ENCODE measurements at regions not wholly inside any gene's neighbourhood (a gene's known extent, or its start where the extent isn't known, plus 50 kb on each side); places are given as distances from the start of the nearest gene placed in this dataset.

DNA sequence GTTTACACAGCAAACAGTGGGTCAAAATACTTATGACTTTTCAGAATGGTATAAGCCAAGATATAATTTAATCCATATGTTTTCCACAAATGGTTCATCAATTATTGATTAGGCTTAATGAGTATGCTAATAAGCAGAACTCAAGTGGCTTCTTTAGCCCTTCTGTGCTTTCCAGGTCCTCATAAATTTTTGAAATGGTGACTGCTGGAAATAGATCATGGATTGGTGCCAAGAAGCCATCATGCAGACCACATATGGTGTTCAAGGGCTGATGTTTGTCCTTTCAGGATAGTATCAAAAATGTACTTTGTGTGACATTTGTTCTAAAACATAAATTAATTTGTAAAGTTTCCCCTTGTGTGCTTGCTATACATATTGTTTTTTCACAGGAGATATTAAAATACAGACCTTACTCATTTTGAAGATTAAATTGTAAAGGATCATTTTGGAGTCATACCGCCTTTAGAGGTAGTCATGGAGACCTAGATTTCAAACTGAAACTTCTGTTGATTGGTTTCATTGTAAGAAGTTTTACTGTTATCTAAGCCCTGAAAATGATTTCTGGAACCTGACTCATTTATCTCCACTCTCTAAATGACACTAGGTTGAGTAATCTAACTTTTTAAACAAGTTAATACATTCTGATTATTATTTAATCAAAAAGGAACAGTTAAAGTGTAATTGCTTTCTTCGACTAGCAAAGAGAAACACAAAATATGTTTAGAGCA, 507.9 kb downstream of the PLA2G4A start:
- DNase-seq (ENCODE audit: low spot score) = peak; percentile 7
- TF ChIP-seq, protein P1, sequence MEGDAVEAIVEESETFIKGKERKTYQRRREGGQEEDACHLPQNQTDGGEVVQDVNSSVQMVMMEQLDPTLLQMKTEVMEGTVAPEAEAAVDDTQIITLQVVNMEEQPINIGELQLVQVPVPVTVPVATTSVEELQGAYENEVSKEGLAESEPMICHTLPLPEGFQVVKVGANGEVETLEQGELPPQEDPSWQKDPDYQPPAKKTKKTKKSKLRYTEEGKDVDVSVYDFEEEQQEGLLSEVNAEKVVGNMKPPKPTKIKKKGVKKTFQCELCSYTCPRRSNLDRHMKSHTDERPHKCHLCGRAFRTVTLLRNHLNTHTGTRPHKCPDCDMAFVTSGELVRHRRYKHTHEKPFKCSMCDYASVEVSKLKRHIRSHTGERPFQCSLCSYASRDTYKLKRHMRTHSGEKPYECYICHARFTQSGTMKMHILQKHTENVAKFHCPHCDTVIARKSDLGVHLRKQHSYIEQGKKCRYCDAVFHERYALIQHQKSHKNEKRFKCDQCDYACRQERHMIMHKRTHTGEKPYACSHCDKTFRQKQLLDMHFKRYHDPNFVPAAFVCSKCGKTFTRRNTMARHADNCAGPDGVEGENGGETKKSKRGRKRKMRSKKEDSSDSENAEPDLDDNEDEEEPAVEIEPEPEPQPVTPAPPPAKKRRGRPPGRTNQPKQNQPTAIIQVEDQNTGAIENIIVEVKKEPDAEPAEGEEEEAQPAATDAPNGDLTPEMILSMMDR (IDR thresholded peaks at IDR 0.05; ENCODE audit: extremely low read depth, missing control alignments) = no peak

DNA sequence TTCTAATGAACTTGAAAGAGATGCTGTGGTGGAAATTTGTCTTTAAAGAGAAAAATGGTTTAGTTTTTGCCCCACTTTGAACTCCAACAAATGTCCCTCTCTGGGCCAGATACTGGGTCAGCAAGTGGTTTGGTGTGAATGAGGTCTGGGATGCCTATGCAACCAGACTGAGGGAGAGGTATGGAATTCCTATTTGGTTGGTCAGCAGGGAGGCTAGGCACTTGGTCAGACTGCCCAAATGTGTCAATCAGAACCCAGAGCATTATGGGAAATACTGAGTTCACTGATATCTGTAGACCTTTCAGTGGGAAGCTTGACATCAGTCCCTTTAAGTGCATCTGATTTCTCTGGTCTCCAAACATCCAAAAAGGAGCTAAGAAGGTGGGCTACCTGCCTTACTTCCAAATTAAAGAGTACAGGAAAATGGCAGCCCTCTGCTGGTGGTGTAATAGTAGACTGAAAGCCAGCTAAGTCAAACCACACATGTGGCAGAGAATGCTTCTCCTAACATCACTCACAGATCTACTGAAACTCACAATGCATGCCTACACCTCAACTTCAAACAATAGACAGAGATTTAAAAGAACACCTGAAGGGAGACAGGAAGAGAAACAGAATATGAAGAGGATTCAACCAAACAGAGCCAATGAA, 510.1 kb downstream of the PLA2G4A start:
- TF ChIP-seq, protein P1 (IDR thresholded peaks at IDR 0.05; ENCODE audit: extremely low read depth, missing control alignments) = no peak
- no peak for DNase-seq (ENCODE audit: low spot score)

DNA sequence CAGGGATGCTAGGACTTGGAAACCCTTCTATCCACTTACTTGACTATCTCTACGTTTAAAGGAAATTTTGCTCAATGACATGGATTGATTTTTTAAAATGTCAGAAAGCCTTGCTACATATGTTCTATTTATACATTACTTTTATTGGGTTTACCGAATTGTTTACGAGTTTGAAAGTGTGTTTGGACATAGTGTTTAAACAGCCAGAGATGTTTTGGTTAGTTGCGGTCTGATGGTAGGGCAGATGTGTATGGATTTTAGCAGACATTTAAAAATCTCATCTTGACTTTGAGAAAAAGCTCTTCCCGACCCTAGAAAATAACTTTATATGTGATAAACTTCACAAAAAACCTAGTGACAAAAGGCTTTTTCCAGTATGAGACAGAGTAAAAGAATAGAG, 513.7 kb downstream of the PLA2G4A start:
- DNase-seq (ENCODE audit: low spot score) = no peak
- TF ChIP-seq, protein P1 (IDR thresholded peaks at IDR 0.05; ENCODE audit: extremely low read depth, missing control alignments) = no peak

DNA sequence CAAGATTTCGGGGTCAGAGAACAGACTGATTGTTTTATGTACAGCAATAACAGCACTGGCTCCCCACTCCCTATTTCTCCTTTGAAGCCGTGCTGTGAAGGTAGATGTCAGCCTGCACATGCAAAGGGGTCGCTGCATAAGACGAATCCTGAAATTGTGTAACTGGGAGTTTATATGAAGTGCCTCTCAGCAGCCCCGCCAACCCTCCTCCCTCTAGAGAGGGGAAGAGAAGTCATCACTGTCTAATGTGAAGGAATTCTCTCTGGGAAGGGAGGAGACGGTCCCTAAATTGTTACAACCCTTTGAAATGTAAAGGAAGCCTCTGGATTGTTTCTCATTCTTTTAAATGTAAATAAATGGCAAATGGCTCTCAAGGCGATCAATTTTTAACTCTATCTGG, 545.3 kb downstream of the PLA2G4A start:
- no peak for DNase-seq (ENCODE audit: low spot score)
- TF ChIP-seq, protein P1 (IDR thresholded peaks at IDR 0.05; ENCODE audit: extremely low read depth, missing control alignments) = no peak

DNA sequence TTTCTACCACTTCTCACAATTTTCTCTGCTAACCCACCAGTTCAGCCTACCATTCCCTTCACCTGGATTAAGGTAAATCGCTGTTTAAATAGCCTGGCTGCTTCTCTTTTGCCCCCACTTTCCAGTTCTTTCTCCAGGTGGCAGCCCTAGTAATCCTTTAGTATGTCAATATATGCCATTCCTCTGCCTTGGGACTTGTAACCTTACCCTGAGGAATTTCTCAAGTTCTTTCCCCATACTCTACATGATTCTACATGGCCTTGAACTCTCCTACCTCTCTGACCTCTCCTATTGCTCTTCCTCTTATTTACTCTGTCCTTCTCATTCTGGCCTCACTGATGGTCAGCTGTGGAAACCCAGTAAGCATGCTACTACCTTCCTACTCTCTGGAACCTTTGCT, 546.0 kb downstream of the PLA2G4A start:
- TF ChIP-seq, protein P1 (IDR thresholded peaks at IDR 0.05; ENCODE audit: extremely low read depth, missing control alignments) = no peak
- no peak for DNase-seq (ENCODE audit: low spot score)

DNA sequence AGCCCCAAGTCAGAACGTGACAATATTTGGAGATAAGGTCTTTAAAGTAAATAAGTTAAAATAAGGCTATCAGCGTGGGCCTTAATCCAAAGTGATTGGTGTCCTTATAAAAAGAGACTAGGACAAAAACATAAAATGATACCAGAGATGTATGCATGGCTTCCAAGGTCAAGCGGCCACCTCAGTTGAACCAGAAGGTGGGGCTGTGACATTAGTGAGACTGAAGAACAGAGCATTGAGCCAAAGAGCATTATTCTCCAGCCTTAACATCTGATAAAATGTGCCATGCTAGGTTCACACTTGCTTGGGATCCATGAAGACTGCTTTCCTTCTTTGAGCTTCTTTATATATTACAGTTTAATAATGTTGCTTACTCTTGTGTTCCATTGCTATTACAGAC, 554.6 kb downstream of the PLA2G4A start:
- DNase-seq (ENCODE audit: low spot score) = no peak

DNA sequence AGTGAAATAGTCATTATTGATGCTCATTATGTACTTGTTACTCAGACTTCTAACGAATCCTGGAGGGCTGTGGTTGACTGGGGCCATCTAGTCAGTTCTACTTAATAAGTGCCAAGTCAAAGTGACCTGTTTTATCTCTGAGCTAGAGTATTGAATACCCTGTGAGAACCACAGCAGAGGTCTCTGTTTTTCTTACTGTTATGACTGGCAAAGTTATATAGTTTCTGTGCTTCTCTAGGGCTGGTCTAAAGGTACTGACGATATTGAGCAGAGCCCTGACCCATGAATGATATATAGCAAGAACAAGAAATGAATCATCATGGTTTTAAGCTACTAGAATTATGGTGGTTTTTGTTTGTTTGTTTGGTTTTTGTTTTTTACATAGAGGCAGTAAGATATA, 555.8 kb downstream of the PLA2G4A start:
- TF ChIP-seq, protein P1 (IDR thresholded peaks at IDR 0.05; ENCODE audit: extremely low read depth, missing control alignments) = no peak
- no peak for DNase-seq (ENCODE audit: low spot score)

More for the DNA sequence above, 554.6 kb downstream of the PLA2G4A start:
- TF ChIP-seq, protein P1 (IDR thresholded peaks at IDR 0.05; ENCODE audit: extremely low read depth, missing control alignments) = no peak
